H9 (cell line): ENCODE measurements at regions not wholly inside any gene's neighbourhood (a gene's known extent, or its start where the extent isn't known, plus 50 kb on each side); places are given as distances from the start of the nearest gene placed in this dataset.
A peak's percentile ranks its signal among the peaks of the same experiment; 100 is the strongest.

Experiments
- DNase-seq: peaks from one replicate; pipeline ENCODE4 v3.0.0-alpha.2; 2017
- H2AFZ ChIP-seq: one replicate; pipeline ENCODE4 v1.6.1; 2013; ENCODE audit warnings: mild to moderate bottlenecking, low read length, control low read depth, moderate library complexity
- H2AK5ac ChIP-seq: 2 replicates; pipeline ENCODE4 v1.6.1; 2013; ENCODE audit warnings: low read length, control low read depth, mixed read lengths; ENCODE audit not compliant: insufficient read length
- H2BK120ac ChIP-seq: one replicate; pipeline ENCODE4 v1.6.1; 2013; ENCODE audit warnings: low read depth, mild to moderate bottlenecking, low read length, control low read depth, inconsistent platforms; ENCODE audit not compliant: poor library complexity, severe bottlenecking
- H2BK12ac ChIP-seq: 2 replicates; pipeline ENCODE4 v1.6.1; 2013; ENCODE audit warnings: low read length, control low read depth, mixed read lengths, low read depth; ENCODE audit not compliant: insufficient read length
- H2BK15ac ChIP-seq: 2 replicates; pipeline ENCODE4 v1.6.1; 2013; ENCODE audit warnings: low read depth, low read length, control low read depth
- H2BK20ac ChIP-seq: one replicate; pipeline ENCODE4 v1.6.1; 2013; ENCODE audit warnings: low read depth, mild to moderate bottlenecking, low read length, control low read depth, inconsistent platforms; ENCODE audit not compliant: poor library complexity, severe bottlenecking
- H2BK5ac ChIP-seq: 2 replicates; pipeline ENCODE4 v1.6.1; 2013; ENCODE audit warnings: low read length, control low read depth, mixed read lengths; ENCODE audit not compliant: insufficient read length
- H3K14ac ChIP-seq: 2 replicates; pipeline ENCODE4 v1.6.1; 2013; ENCODE audit warnings: low read length, control low read depth; ENCODE audit not compliant: insufficient read depth
- H3K18ac ChIP-seq: 2 replicates; pipeline ENCODE4 v1.6.1; 2013; ENCODE audit warnings: low read depth, mild to moderate bottlenecking, mixed read lengths, low read length, control low read depth; ENCODE audit not compliant: insufficient read length
- H3K23ac ChIP-seq: 2 replicates; pipeline ENCODE4 v1.6.1; 2013; ENCODE audit warnings: low read length, control low read depth, mixed read lengths, low read depth; ENCODE audit not compliant: insufficient read length
- H3K23me2 ChIP-seq: 2 replicates; pipeline ENCODE4 v1.6.1; 2013; ENCODE audit warnings: low read depth, mild to moderate bottlenecking, mixed read lengths, low read length, control low read depth; ENCODE audit not compliant: insufficient read length, poor library complexity, severe bottlenecking
- H3K27ac ChIP-seq: 2 replicates; pipeline ENCODE4 v1.5.1; 2013; ENCODE audit warnings: low read length, control low read depth, mixed read lengths, low read depth; ENCODE audit not compliant: insufficient read length
- H3K27me3 ChIP-seq: 2 replicates; pipeline ENCODE4 v1.6.1; 2013; ENCODE audit warnings: low read length, control low read depth, inconsistent platforms; ENCODE audit not compliant: insufficient read depth
- H3K4ac ChIP-seq: 2 replicates; pipeline ENCODE4 v1.6.1; 2013; ENCODE audit warnings: low read depth, mild to moderate bottlenecking, control low read depth, inconsistent platforms, low read length, moderate library complexity
- H3K4me1 ChIP-seq: 2 replicates; pipeline ENCODE4 v1.6.1; 2013; ENCODE audit warnings: low read length, control low read depth, inconsistent platforms; ENCODE audit not compliant: insufficient read depth
- H3K4me2 ChIP-seq: 2 replicates; pipeline ENCODE4 v1.6.1; 2013; ENCODE audit warnings: low read length, control low read depth, mixed read lengths; ENCODE audit not compliant: insufficient read length, insufficient read depth
- H3K56ac ChIP-seq: 2 replicates; pipeline ENCODE4 v1.6.1; 2013; ENCODE audit warnings: low read depth, mild to moderate bottlenecking, mixed read lengths, low read length, control low read depth; ENCODE audit not compliant: insufficient read length
- H3K79me1 ChIP-seq: 2 replicates; pipeline ENCODE4 v1.6.1; 2013; ENCODE audit warnings: low read depth, mild to moderate bottlenecking, moderate library complexity, low read length, control low read depth, inconsistent platforms; ENCODE audit not compliant: insufficient read depth, poor library complexity, severe bottlenecking
- H3K79me2 ChIP-seq: 2 replicates; pipeline ENCODE4 v1.6.1; 2013; ENCODE audit warnings: low read length, control low read depth, inconsistent platforms; ENCODE audit not compliant: insufficient read depth
- H3K9ac ChIP-seq: 2 replicates; pipeline ENCODE4 v1.6.1; 2013; ENCODE audit warnings: low read length, control low read depth, mixed read lengths; ENCODE audit not compliant: insufficient read length; ENCODE audit errors: extremely low read depth
- H3K9me3 ChIP-seq: one replicate; pipeline ENCODE4 v1.6.1; 2013; ENCODE audit warnings: low read depth, low read length, inconsistent platforms; ENCODE audit not compliant: control insufficient read depth
- H3T11ph ChIP-seq: one replicate; pipeline ENCODE4 v1.6.1; 2013; ENCODE audit warnings: mild to moderate bottlenecking, low read length, control low read depth, inconsistent platforms
- H4K20me1 ChIP-seq: one replicate; pipeline ENCODE4 v1.6.1; 2013; ENCODE audit not compliant: control insufficient read depth, insufficient read length, insufficient read depth
- H4K5ac ChIP-seq: 2 replicates; pipeline ENCODE4 v1.6.1; 2013; ENCODE audit warnings: low read depth, mild to moderate bottlenecking, mixed read lengths, low read length, control low read depth; ENCODE audit not compliant: insufficient read length
- H4K8ac ChIP-seq: replicated peaks from 2 replicates; pipeline ENCODE4 v1.6.1; 2013; ENCODE audit warnings: low read length, control low read depth, mixed read lengths, low read depth; ENCODE audit not compliant: insufficient read length
- H4K91ac ChIP-seq: 2 replicates; pipeline ENCODE4 v1.6.1; 2013; ENCODE audit warnings: low read depth, mild to moderate bottlenecking, moderate library complexity, mixed read lengths, low read length, control low read depth; ENCODE audit not compliant: insufficient read length
- H3K27ac Mint-ChIP-seq, 3 experiments: 2 replicates in 2 of 3; 3 replicates in 1 of 3; pipeline ENCODE4 v1.8.0; 2020 to 2021; ENCODE audit warnings: mixed read lengths in 3 of 3, mild to moderate bottlenecking in 1 of 3, moderate library complexity in 1 of 3
- H3K27me3 Mint-ChIP-seq: 2 replicates; pipeline ENCODE4 v1.8.0; 2021; ENCODE audit warnings: low read depth, mild to moderate bottlenecking, moderate library complexity, mixed read lengths
- H3K36me3 Mint-ChIP-seq, 3 experiments: 2 replicates in 2 of 3; 3 replicates in 1 of 3; pipeline ENCODE4 v1.8.0; 2020 to 2021; ENCODE audit warnings: low read depth in 3 of 3, mixed read lengths in 3 of 3; ENCODE audit not compliant: insufficient read depth in 1 of 3
- H3K4me1 Mint-ChIP-seq, 2 experiments: 2 replicates each; pipeline ENCODE4 v1.8.0; 2020; ENCODE audit warnings: mixed read lengths in 2 of 2
- H3K4me3 Mint-ChIP-seq, 2 experiments: 2 replicates in 1 of 2; 3 replicates in 1 of 2; pipeline ENCODE4 v1.8.0; 2020 to 2021; ENCODE audit warnings: mild to moderate bottlenecking in 2 of 2, mixed read lengths in 2 of 2, moderate library complexity in 1 of 2
- H3K9me3 Mint-ChIP-seq, 2 experiments: 2 replicates in 1 of 2; 3 replicates in 1 of 2; pipeline ENCODE4 v1.8.0; 2020; ENCODE audit warnings: mild to moderate bottlenecking in 2 of 2, mixed read lengths in 2 of 2, moderate library complexity in 1 of 2
- WGBS: extraction: QIAGEN DNeasy Blood & Tissue Kit; methylation state at CpG from one replicate; pipeline ENCODE4 v1.1.7; 2013; ENCODE audit warnings: missing lambda C conversion rate, low lambda C conversion rate, mixed read lengths; ENCODE audit not compliant: insufficient read length; ENCODE audit errors: extremely low coverage; 5-methylcytosine and 5-hydroxymethylcytosine counted together
- TF ChIP-seq, protein P1 (sequence below): fragments of 200-600 bp; sonication (generic); conservative IDR thresholded peaks from 3 replicates; pipeline ENCODE4 v1.8.0; 2021; ENCODE audit warnings: antibody characterized with exemption, mild to moderate bottlenecking

DNA sequence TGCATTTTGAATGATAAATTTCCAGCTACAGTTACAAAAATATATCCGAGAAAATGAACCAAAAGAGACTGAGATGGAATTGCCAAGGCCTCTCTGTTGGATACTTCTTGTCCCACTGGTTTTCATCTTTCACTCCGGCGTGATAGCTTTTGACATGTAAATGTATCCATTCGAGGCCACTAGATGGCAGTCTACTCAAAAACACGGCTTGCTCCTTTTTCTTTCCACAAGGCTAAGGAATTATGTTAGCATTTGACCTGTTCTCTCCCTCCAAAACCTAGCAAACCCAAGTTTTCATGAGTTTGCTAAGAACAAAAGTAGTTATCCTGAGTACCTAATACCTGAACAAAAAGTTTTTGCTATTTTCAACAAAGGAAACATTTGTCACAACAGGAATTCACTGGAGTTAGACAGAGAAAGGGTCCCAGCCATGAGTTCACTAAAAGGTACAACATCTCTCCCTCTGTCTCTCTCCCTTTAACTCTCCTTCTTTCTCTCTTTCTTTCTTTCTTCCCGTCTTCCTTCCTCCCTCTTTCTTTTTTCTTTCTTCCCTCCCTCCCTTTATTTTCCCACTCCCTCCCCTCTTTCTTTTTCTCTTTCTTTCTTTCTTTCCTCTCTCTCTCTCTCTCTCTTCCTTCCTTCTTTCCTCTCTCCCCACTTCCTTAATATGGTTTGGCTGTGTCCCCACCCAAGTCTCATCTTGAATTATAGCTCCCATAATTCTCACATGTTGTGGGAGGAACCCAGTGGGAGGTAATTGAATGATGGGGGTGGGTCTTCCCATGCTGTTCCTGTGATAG lies 207.9 kb upstream of the MYO3A start:
- Histone ChIP-seq H2BK15ac (no peak overlapping the region), H3K4me2 (no peak overlapping the region), H3K27me3 (no peaks in the 10 kb centered on the region), H2AK5ac (no peak overlapping the region), H3K9ac (no peak overlapping the region), H4K5ac (no peak overlapping the region), H3K23ac (no peak overlapping the region), H4K91ac (no peak overlapping the region), H3K23me2 (no peaks in the 10 kb centered on the region), H3T11ph (no peak overlapping the region), H2BK5ac (no peak overlapping the region), H4K8ac (no peak overlapping the region), H4K20me1 (no peaks in the 10 kb centered on the region), H2BK20ac (no peak overlapping the region), H3K79me2 (no peaks in the 10 kb centered on the region), H3K14ac (no peak overlapping the region), H2BK120ac (no peak overlapping the region), H3K9me3 (no peaks in the 10 kb centered on the region), H3K4me1 (no peaks in the 10 kb centered on the region), H3K18ac (no peak overlapping the region), H2AFZ (no peak overlapping the region), H3K79me1 (no peaks in the 10 kb centered on the region), H3K56ac (no peak overlapping the region), H3K27ac (no peak overlapping the region), H3K4ac (no peak overlapping the region), H2BK12ac (no peak overlapping the region)
- peaks cover 0 to 4% (median 2%) of the 10 kb centered on the region in 3 experiments; a peak in 4 of 7 replicates for H3K36me3 Mint-ChIP-seq
- H3K9me3 Mint-ChIP-seq = peaks cover 4 to 6% of the 10 kb centered on the region in 2 experiments; a peak in 4 of 5 replicates
- TF ChIP-seq, protein P1, sequence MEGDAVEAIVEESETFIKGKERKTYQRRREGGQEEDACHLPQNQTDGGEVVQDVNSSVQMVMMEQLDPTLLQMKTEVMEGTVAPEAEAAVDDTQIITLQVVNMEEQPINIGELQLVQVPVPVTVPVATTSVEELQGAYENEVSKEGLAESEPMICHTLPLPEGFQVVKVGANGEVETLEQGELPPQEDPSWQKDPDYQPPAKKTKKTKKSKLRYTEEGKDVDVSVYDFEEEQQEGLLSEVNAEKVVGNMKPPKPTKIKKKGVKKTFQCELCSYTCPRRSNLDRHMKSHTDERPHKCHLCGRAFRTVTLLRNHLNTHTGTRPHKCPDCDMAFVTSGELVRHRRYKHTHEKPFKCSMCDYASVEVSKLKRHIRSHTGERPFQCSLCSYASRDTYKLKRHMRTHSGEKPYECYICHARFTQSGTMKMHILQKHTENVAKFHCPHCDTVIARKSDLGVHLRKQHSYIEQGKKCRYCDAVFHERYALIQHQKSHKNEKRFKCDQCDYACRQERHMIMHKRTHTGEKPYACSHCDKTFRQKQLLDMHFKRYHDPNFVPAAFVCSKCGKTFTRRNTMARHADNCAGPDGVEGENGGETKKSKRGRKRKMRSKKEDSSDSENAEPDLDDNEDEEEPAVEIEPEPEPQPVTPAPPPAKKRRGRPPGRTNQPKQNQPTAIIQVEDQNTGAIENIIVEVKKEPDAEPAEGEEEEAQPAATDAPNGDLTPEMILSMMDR = peak; percentile 85
- H3K4me3 Mint-ChIP-seq = no peak overlapping the region
- WGBS = 83% methylated on average over 1 of the region's 6 CpGs
- H3K27me3 Mint-ChIP-seq = no peaks in the 10 kb centered on the region
- peaks cover 41 to 42% of the 10 kb centered on the region in 2 experiments for H3K4me1 Mint-ChIP-seq
- H3K27ac Mint-ChIP-seq = no peak overlapping the region
- DNase-seq = peak; percentile 60
